Activated B cell treated with CpG ODN at 0.5 μM for 24 hours (primary cell): ENCODE measurements at regions not wholly inside any gene's neighbourhood (a gene's known extent, or its start where the extent isn't known, plus 50 kb on each side); places are given as distances from the start of the nearest gene placed in this dataset.
"Not testable (repeated sequence)": the region's sequence is repeated elsewhere in the genome, so short reads cannot be mapped to it uniquely, and the experiment has no call there.

ENCODE experiments used
- ATAC-seq: fragments of 200-7000 bp; cut with Tn5 transposase; one replicate; pipeline ENCODE4 v1.10.0; 2021; ENCODE audit warnings: low read depth, mild to moderate bottlenecking, moderate library complexity
- CTCF ChIA-PET: fragments of 350-600 bp; sonication (Branson Sonifier 250); formaldehyde crosslinking; loops from one replicate; lab custom pipeline; 2021; ENCODE audit warnings: antibody characterized with exemption; lab: Charles Lee
- POLR2A ChIA-PET: fragments of 350-600 bp; sonication (Branson Sonifier 250); formaldehyde crosslinking; loops from one replicate; lab custom pipeline; 2021; ENCODE audit warnings: antibody characterized with exemption; lab: Charles Lee
- DNase-seq: peaks from one replicate; pipeline ENCODE4 v3.0.0; 2022
- H3K27ac Mint-ChIP-seq: one replicate; pipeline ENCODE4 v1.8.0; 2020; ENCODE audit warnings: mixed read lengths
- H3K27me3 Mint-ChIP-seq: one replicate; pipeline ENCODE4 v1.8.0; 2021; ENCODE audit warnings: mixed read lengths
- H3K36me3 Mint-ChIP-seq: one replicate; pipeline ENCODE4 v1.8.0; 2021; ENCODE audit warnings: low read depth, mixed read lengths
- H3K4me1 Mint-ChIP-seq: one replicate; pipeline ENCODE4 v1.8.0; 2021; ENCODE audit warnings: mixed read lengths
- H3K4me3 Mint-ChIP-seq: one replicate; pipeline ENCODE4 v1.8.0; 2020; ENCODE audit warnings: mild to moderate bottlenecking, mixed read lengths
- H3K9me3 Mint-ChIP-seq: one replicate; pipeline ENCODE4 v1.8.0; 2020; ENCODE audit warnings: mixed read lengths
- intact Hi-C: fragments of 100-400 bp; cut with micrococcal nuclease; formaldehyde crosslinking; loops from one replicate; pipeline ENCODE4 v1.15.1; 2024
- TF ChIP-seq, protein P1 (sequence below): fragments of 200-600 bp; IDR thresholded peaks from one replicate; pipeline ENCODE4 v1.8.0; 2022; ENCODE audit warnings: antibody characterized with exemption, mild to moderate bottlenecking

DNA sequence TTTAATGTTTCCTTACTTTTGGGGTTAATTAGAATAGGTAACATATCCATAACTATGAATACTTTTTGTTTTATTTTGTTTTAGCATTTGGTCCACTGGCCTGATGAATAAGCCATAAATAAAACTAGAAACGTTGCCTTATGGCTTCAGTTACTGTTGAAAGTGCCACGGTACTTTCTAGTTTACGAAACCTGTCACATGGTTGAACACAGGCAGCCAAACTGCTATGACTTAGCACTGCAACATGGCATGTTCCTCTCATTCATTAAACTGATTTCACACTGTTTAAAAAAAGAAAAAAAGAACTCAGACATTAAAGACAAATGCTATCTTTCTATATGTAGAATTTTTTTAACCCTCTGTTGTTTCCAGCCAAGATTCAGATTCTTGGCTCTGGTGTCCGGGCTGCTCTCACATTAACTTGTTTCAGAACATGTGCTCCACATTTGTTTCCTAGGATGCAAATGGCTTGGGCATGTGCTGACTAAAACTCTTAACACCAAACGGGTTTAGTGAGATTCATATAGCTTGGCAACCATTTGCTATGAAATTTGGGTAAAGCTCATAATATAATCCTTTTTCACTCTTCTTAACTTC, 323.9 kb upstream of the RND3 start:
- ChIA-PET CTCF (no interaction called here), POLR2A (no interaction called here)
- no peak overlapping the region for H3K27ac Mint-ChIP-seq
- DNase-seq (no peak), ATAC-seq (no peak)
- H3K27me3 Mint-ChIP-seq = no peaks in the 10 kb centered on the region
- H3K4me1 Mint-ChIP-seq = no peaks in the 10 kb centered on the region
- no peaks in the 10 kb centered on the region for H3K36me3 Mint-ChIP-seq
- H3K4me3 Mint-ChIP-seq = no peak overlapping the region
- intact Hi-C loops = no loop called here
- H3K9me3 Mint-ChIP-seq = no peaks in the 10 kb centered on the region
- TF ChIP-seq, protein P1, sequence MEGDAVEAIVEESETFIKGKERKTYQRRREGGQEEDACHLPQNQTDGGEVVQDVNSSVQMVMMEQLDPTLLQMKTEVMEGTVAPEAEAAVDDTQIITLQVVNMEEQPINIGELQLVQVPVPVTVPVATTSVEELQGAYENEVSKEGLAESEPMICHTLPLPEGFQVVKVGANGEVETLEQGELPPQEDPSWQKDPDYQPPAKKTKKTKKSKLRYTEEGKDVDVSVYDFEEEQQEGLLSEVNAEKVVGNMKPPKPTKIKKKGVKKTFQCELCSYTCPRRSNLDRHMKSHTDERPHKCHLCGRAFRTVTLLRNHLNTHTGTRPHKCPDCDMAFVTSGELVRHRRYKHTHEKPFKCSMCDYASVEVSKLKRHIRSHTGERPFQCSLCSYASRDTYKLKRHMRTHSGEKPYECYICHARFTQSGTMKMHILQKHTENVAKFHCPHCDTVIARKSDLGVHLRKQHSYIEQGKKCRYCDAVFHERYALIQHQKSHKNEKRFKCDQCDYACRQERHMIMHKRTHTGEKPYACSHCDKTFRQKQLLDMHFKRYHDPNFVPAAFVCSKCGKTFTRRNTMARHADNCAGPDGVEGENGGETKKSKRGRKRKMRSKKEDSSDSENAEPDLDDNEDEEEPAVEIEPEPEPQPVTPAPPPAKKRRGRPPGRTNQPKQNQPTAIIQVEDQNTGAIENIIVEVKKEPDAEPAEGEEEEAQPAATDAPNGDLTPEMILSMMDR = no peak

DNA sequence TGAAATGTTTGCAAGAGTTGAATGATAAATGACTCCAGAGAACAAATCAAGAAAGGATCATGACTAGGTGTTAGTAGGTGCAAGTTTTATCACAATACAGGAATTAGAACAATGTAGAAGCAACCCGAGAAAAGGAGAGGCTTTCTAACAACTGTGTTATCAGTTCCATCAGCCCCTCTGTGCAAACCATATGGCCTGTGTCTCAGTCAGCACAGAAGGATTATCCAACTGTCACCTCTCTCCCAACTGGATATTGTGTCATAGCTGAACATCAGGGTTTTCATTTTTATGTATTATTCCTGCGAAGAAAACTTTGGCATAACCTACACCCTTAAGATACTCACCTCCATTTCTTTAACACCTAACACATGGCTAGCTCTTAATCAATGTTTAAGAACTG, 321.6 kb upstream of the RND3 start:
- H3K36me3 Mint-ChIP-seq = no peaks in the 10 kb centered on the region
- H3K27me3 Mint-ChIP-seq = no peaks in the 10 kb centered on the region
- intact Hi-C loops = no loop called here
- ChIA-PET CTCF (no interaction called here), POLR2A (no interaction called here)
- H3K4me3 Mint-ChIP-seq = no peak overlapping the region
- H3K9me3 Mint-ChIP-seq = no peaks in the 10 kb centered on the region
- ATAC-seq = no peak
- no peak overlapping the region for H3K27ac Mint-ChIP-seq
- H3K4me1 Mint-ChIP-seq = no peaks in the 10 kb centered on the region
- no peak for DNase-seq
- TF ChIP-seq, protein P1 = no peak

DNA sequence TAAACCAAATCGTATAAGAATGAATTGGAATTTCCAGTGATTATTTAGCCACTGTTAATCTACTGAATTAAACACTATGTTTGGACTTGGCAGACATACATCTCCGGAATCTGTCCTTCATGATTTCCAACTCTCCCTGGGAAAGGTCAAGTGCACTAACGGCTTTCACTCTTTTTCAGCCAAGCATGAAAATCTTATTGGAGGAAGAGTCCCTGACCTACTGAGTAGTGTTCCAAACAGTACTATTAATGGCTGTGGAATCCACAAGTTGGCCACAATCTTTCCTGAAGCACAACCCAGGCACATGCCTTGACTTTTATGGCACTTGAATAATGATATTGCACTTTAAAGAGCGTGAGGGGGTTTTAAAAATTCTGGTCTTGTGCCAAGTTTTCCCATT, 318.9 kb upstream of the RND3 start:
- TF ChIP-seq, protein P1 = no peak
- intact Hi-C loops = no loop called here
- no peaks in the 10 kb centered on the region for H3K36me3 Mint-ChIP-seq
- no peak for ATAC-seq
- H3K27ac Mint-ChIP-seq = no peak overlapping the region
- no peaks in the 10 kb centered on the region for H3K4me1 Mint-ChIP-seq
- ChIA-PET POLR2A (no interaction called here), CTCF (no interaction called here)
- DNase-seq = no peak
- H3K27me3 Mint-ChIP-seq = no peaks in the 10 kb centered on the region
- no peaks in the 10 kb centered on the region for H3K9me3 Mint-ChIP-seq
- H3K4me3 Mint-ChIP-seq = no peak overlapping the region

- CTCF ChIA-PET = no interaction called here
- ATAC-seq = no peak
- no peaks in the 10 kb centered on the region for H3K27me3 Mint-ChIP-seq
These were observed 316.4 kb upstream of the RND3 start for GRCh38 chr2:150803689-150804398.

DNA sequence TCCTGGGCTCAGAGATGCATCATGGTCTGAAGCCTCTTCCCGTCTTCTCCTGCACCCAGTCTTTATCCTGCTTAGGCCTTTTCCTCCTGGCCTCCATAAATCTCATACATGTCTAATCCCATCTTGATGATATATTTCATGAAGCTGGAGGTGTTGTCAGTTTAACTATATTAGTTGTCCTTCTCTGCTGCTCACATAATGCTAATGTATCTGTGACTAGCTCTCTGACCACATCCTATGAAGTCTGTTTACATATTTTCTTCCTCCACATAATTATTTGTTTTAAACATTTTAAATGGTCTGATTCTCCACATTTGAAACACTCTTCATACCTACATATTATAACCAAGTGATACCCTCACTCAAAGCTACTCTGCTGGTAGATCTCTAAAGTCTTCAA, 315.2 kb upstream of the RND3 start:
- H3K36me3 Mint-ChIP-seq = no peaks in the 10 kb centered on the region
- POLR2A ChIA-PET = no interaction called here
- intact Hi-C loops = no loop called here
- H3K27ac Mint-ChIP-seq = no peak overlapping the region
- no peaks in the 10 kb centered on the region for H3K4me1 Mint-ChIP-seq
- ATAC-seq (no peak), DNase-seq (no peak)
- TF ChIP-seq, protein P1 = no peak
- no peaks in the 10 kb centered on the region for H3K27me3 Mint-ChIP-seq
- no peak overlapping the region for H3K4me3 Mint-ChIP-seq
- CTCF ChIA-PET = no interaction called here
- H3K9me3 Mint-ChIP-seq = no peaks in the 10 kb centered on the region

More at GRCh38 chr2:150803689-150804398, 316.4 kb upstream of the RND3 start:
- intact Hi-C loops = no loop called here
- Mint-ChIP-seq H3K4me1 (no peaks in the 10 kb centered on the region), H3K4me3 (no peak overlapping the region), H3K36me3 (no peaks in the 10 kb centered on the region), H3K27ac (no peak overlapping the region), H3K9me3 (no peaks in the 10 kb centered on the region)
- TF ChIP-seq, protein P1 = no peak
- no peak for DNase-seq
- POLR2A ChIA-PET = no interaction called here

GRCh38 chr2:150796236-150796635, 308.8 kb upstream of the RND3 start:
- H3K9me3 Mint-ChIP-seq, POLR2A ChIA-PET, H3K36me3 Mint-ChIP-seq, intact Hi-C loops, H3K4me1 Mint-ChIP-seq, H3K27ac Mint-ChIP-seq, H3K4me3 Mint-ChIP-seq, ATAC-seq, DNase-seq, H3K27me3 Mint-ChIP-seq, CTCF ChIA-PET: not testable (repeated sequence)
